ENCODE measurements at regions not wholly inside any gene's neighbourhood (a gene's known extent, or its start where the extent isn't known, plus 50 kb on each side); places are given as distances from the start of the nearest gene placed in this dataset.

DNA sequence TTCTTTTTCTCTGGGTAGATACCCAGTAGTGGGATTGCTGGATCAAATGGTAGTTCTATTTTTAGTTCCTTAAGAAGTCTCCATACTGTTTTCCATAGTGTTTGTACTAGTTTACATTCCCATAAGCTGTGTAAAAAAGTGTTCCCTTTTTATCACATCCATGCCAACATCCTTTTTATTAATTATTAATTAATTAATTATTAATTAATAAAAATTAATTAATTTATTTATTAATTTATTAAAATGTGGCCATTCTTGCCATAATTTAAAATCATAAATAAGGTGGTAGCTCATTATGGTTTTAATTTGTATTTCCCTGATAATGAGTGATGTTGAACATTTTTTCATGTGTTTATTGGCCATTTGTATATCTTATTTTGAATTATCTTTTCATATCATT lies 173.9 kb upstream of the FOXN2 start:
- DNase-seq (ENCODE audit: low spot score): no peak

DNA sequence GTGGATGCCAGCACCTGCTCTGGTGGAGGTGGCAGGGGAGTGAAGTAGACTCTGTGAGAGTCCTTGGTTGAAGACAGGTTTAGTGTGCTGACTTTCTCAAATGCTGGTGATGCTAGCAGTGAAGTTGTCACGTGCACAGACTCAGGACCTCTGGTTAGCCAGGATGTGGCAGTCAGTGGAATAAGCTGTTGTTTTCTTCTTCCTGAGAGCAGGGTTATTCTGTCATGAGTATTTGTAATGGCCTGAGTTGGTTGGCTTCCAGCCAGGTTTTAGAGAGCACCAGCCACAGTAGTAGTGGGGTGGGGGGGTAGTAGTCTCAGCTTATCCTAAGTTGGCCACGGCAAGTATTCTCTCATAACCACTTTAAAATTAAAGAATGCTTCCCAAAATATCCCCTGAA lies 169.7 kb upstream of the FOXN2 start:
- no peak for DNase-seq (ENCODE audit: low spot score)

DNA sequence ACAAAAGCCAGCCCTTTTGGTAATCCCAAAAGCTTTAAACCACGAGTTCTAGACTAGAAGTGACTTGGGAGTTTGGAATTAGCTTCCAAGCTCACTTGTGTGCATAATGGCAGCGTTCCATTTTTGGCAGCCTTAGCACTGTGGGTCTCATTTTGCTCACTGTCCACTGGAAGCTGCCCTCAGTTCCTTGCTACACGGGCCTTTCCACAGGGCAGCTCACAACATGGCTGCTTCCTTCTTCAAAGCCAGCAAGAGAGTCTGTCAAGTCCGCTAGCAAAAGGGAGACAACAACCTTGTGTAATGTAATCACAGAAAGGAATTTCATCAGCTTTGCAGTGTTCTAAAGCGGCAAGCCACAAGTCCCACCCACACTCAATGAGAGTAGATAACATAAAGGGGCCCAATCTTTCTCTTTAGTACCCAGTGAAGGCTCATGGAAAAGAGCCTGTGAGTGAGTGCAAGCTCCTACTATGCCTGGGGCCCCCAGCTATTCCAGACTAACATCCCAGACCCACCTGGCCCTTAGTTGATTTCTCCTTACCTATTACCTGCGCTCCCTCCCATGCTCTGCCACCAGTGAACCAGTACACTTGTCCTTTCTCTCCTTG lies 168.5 kb upstream of the FOXN2 start:
- DNase-seq (ENCODE audit: low spot score): no peak

DNA sequence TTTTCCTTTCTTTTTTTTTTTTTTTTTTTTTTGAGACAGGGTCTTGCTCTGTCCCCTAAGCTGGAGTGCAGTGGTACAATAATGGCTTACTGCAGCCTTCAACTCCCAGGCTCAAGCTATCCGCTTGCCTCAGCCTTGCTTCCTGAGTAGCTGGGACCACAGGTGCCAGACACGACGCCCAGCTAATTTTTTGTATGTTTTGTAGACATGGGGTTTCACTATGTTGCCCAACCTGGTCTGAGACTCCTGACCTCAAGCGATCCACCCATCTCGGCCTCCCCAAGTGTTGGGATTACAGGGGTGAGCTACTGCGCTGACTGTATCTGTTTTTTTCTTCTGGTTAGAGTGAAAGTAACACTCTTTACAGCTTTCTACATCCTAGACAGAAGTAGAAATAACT lies 167.9 kb upstream of the FOXN2 start:
- DNase-seq (ENCODE audit: low spot score): no peak

DNA sequence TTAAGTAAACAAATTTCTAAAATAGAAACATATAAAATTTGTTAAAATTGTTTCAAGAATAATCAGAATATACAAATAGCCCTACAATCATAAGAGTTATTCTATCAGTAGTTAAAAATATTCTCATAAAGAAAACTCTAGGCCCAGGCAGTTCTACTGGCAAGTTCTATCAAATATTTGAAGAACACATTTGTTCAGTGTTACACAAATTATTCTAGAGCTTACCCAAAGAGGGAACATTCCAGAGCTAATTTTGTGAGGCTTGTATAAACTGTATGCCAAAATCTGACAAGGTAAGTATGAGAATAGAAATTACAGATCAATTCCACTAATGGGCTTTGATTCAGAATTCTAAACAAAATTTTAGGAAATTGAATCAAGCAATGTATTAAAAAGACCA lies 166.8 kb upstream of the FOXN2 start:
- no peak for DNase-seq (ENCODE audit: low spot score)

DNA sequence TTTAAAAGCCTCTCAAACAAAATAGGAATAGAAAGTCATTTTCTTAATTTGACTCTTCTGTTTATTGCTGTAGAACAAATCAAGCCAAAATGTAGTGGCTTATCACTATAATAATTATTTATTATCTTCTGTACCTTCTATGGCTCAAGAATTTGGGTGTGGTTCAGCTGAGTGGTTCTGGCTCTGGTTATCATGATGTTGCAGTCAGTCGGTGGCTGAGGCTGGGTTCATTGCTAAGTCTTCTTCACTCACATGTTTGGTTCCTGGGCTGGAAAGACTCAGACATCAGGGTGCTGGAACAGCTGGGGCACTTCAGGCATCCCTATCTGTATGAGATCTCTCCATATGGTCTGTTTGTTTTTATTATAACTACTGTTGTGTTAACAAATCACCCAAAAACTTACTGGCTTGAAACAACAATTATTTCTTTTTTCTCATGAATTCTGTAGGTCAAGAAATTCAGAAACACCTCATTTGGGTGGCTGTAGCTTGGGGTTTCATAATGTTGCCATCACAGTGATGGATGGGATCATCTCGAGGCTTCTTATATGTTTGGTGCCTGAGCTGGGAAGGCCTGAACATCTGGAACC lies 165.5 kb upstream of the FOXN2 start:
- DNase-seq (ENCODE audit: low spot score): no peak

DNA sequence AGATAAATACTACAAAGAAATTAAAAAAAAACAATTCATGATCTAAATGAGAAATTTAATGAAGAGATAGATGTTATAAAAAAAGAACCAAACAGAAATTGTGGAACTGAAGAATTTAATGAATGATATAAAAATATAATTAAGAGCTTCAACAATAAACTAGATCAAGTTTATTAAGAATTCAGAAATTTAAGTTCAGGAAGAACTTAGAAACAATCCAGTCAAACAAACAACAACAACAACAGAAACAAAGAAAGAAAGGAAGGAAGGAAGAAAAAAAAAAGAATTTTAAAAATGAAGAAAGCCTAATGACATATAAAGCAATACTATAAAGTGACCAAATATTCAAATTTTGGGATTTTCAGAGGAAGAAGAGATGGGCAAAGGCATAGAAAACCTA lies 157.3 kb upstream of the FOXN2 start:
- DNase-seq (ENCODE audit: low spot score): no peak

DNA sequence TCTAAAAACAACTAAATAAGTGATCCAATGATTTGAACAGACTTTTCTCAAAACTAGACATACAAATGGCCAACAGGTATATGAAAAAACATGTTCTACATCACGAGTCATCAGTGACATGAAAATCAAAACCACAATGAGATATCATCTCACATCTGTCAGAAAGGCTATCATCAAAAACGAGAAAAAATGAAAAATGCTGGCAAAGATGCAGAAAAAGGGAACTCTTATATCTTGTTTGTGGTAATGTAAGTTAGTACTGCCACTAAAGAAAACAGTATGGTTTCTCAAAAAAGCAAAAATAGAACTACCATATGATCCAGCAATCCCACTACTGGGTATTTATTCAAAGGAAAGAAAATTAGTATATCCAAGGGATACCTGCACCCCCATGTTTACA lies 152.9 kb upstream of the FOXN2 start:
- no peak for DNase-seq (ENCODE audit: low spot score)

DNA sequence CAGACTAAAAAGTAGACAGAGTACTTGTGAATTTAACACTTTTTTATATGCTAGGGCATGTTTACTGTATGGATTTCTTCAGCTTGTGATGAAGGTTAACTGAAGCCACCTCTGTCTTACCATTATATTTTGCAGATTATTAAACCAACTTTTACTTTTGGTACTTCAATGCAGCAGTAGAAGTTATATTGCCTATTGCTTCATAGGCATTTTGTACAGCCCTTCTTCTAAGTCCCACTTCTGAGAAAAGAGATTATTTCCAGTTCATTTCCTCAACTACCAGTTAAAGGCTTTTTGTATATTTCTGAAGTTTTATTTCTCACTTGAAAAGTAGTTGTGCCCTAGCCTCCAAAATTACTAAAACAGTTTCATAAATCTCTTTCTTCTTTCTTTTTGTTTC lies 151.7 kb upstream of the FOXN2 start:
- no peak for DNase-seq (ENCODE audit: low spot score)

DNA sequence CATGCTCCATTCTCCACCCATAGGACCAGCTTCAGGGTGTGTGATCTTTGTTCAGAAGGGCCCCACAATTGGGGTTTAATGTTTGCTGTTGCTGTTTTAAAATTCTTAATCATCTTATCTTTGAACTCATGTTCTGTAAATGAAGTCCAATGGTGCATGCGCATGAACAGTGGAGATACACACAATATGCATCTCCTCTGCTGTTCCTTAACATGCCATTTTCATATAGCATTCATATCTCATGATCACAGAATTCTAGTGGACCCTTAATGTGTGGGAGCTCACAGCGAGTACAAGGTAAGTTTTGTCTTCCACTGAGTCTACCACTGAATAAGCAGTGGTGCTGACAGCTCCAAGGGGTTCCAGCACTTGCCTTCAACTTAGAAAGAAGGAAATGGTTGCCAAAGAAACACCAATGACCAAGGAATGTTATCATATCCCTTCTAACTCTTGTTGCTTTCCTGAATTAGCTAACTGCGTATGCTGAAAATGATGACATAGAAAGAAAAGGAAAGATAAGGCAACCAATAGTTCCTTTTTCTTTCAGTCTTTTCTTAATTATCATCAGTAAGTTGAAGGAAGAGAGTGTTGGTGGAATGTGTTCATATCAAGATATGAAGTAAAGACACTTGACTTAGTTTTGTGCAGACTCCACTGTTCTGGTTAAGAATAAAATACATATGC lies 149.3 kb upstream of the FOXN2 start:
- no peak for DNase-seq (ENCODE audit: low spot score)

DNA sequence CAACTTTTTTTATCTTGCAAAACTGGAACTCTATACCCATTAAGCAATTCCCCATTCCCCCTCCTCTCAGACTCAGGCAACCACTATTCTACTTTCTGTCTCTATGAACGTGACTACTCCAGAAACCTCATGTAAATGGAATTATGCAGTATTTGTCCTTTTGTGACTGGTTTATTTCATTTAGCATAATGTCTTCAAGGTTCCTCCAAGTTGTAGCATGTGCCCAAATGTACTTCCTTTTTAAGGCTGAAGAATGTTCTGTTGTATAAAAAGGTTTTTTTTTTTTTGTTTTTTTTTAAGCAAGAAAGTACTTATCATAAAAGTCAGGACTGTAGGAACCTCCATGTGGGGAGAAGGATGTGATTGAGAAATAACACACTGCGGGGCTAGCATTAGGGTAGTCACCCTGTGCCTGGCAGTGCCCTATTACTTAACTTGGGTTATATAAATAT lies 145.3 kb upstream of the FOXN2 start:
- DNase-seq (ENCODE audit: low spot score): no peak

DNA sequence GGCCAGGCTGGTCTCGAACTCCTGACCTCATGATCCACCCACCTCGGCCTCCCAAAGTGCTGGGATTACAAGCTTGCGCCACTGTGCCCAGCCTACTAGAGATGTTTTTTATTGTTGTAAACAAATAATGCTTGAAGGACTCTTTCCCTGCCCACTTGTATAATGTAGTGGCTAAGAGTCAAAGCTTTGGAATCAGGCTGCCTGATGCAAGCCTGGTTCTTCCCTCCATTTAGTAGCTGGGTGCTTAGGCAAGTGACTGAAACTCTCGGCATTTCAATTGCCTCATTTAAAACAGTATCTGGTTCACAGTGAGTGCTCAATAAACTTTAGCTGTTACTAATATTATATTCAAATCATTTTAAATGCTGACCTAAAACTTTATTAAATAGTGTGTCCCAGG lies 144.2 kb upstream of the FOXN2 start:
- DNase-seq (ENCODE audit: low spot score): no peak

DNA sequence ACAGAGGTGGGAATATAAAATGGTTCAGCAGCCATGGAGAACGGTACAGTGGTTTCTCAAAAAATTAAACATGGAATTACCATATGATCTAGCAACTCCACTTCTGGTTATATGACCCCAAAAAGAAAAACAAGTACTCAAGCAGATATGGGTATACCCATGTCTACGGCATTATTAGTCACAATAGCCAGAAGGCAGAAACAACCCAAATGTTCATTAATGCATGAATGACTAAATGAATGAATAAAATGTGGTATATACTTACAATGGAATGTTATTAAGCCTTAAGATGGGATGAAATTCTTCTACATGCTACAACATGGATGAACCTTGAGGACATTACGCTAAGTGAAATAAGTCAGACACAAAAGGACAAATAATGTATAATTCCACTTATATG lies 141.3 kb upstream of the FOXN2 start:
- DNase-seq (ENCODE audit: low spot score): no peak

DNA sequence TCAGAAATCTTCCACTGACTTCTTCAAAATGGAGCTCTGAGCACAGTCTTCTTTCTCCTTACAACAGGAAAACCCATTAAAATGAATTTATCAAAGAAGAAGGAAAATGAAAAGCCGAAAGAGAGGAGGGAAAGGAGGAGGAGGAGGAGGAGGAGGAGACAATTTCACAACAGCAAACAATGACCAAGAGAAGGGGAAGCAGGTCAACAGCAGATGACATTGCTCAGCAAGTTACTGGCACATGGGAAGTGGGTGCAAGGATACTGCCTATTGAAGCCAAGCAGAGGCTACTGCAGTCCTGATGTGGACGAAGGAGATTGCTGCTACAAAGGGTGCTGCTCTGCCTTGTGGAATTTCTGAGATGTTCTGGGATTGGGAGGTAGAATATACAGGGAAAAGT lies 140.0 kb upstream of the FOXN2 start:
- DNase-seq (ENCODE audit: low spot score): no peak

DNA sequence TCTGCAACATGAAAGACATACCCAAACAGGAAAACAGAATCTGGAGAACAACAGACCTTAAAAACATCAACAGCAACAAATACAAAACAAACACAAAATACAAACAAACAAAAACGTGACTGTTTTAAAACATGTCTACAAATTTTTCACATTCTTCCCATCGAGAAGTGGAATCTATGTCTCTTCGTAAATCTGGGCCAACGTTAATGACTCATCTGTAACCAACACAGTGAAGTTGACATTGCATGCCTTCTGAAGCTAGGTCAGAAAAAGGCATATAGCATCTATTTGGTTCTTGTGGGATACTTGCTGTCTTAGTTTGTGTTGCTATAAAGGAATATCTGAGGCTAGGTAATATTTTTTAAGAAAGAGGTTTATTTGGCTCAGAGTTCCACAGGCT lies 139.2 kb upstream of the FOXN2 start:
- DNase-seq (ENCODE audit: low spot score): no peak

DNA sequence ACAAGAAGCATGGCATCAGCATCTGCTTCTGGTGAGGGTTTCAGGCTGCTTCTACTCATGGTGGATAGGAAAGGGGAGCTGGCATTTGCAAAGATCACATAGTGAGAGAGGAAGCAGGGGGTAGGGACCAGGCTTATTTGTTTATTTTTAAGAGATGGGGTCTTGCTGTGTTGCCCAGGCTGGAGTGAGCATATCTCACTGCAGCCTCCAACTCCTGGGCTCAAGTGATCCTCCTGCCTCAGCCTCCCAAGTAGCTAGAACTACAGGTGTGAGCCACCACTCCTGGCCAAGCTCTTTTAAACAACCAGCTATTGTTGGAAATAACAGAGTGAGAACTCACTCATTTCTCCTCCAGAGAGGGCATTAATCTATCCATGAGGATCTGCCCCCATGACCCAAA lies 138.8 kb upstream of the FOXN2 start:
- no peak for DNase-seq (ENCODE audit: low spot score)

DNA sequence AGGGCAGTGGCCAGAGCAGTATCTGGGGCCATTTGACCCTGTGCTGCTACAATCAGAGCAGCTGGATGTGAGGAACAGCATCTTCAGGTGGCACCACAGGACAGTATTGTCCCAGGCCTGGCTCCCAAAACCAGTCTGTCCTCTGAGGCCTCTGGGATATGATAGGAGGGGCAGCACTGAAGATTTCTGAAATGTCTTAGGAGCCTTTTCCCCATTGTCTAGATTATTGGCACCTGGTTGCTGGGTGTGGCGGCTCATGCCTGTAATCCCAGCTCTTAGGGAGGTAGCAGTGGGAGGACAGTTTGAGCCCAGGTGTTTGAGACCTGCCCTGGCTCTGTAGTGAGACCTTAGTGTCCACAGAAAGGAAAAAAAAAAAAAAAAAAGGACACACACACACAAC lies 137.6 kb upstream of the FOXN2 start:
- no peak for DNase-seq (ENCODE audit: low spot score)

DNA sequence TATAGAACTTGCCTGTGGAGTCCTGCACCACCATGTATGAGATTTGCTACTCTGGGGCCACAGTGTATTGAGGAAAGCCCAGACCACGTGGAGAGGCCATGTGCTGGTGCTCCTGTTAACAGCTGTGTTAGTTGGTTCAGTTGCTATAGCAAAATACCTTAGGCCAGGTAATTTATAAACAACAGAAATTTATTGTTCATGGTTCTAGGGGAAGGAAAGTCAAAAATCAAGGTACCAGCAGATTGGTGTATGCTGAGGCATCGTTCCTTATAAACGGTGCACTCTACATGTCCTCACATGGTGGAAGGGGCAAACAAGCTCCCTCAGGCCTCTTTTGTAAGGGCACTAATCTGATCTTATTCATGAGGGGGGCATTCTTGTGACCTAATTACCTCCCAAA lies 135.9 kb upstream of the FOXN2 start:
- no peak for DNase-seq (ENCODE audit: low spot score)

DNA sequence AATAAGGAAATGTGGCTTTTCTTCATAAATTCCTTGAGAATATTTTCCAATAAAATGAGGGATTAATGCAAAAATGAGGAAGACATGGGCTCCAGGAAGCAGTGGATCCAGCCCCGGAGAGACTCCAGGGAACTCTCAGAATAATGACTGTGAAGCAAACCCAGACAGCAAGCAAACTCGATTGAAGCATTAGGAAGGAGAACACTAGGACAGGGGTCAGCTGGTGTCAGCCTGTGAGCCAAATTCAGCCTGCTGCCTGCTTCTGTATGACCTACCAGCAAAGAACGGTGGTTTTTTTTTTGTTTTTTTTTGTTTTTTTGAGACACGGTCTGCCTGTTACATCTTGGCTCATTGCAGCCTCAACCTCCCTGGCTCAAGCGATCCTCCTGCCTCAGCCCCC lies 133.9 kb upstream of the FOXN2 start:
- DNase-seq (ENCODE audit: low spot score): no peak

DNA sequence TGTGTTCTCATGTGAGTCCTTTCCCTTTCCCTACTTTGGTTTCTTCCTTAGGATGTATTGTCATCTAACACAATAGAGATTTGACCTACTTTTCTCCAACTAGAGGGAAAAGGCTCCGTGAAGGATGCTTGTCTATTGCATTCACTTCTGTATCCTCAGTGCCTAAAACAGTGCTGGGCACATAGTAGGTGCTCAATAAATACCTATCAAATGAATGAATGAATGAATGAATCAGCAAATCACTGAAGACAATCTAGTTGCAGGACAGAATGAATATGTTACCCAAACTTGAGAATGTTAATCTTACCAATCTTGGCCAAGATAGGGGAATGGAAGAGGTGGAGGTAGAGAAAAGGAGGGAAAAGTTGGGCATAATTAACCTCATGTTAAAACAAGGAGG lies 131.2 kb upstream of the FOXN2 start:
- DNase-seq (ENCODE audit: low spot score): no peak

DNA sequence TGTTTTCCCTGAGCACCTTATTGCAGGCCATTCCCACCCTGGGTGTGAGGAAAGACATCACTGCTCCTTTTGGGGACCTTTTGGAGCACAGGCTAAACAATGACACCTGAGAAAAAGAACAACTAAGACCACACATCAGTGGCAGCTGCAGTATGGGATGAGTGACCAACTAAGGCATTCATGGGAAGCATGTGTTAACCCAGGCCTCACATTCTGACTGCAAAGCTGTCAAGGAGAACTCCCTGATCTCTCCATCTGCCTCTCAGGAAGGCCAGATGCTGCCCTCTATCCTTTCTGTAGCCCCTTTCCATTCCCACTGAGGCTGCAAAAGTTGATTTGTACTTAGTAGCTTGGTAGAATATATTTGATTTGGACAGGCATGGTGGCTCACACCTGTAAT lies 130.5 kb upstream of the FOXN2 start:
- DNase-seq (ENCODE audit: low spot score): no peak

DNA sequence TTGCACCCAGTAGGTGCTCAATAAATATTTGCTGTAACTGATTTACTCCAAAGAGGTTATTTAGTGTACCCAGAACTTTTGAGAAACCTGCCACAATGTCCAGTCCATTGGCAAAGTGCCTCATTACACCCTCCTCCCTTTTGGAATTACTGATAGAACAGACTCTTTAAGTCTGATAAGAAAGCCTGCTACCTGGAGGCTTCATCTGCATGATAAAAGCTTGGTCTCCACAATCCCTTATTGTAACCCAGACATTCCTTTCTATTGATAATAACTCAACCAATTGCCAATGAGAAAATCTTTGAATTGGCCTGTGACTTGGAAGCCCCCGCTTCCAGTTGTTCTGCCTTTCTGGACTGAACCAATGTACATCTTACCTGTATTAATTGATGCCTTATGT lies 127.0 kb upstream of the FOXN2 start:
- DNase-seq (ENCODE audit: low spot score): no peak

DNA sequence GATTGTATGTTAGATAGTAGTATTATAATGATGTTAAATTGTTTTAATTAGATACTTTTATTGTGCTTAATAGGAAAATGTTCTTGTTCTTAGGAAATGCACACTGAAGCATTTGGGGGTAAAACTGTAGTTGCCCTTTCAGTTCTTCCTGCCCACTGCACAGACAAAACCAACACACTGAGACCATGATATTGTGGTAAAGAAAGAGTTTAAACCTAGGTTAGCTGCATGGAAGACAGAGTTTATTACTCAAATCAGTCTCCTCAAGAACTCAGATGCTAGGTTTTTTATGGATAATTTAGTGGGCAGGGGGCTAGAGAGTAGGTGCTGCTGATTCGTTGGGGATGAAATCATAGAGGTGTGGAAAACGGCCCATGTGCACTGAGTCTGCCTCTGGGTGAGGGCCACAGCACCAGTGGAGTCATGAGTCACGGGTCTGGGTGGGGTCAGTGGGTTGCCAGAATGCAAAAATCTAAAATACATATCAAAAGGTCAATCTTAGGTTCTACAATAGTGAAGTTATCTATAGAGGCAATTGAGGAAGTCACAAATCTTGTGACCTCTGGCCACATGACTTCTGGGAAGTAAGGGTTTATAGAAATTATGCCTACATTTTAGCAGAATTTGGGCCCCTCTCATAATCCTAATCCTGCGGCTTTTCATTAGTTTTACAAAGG lies 124.8 kb upstream of the FOXN2 start:
- no peak for DNase-seq (ENCODE audit: low spot score)
